ENCODE measurements at regions not wholly inside any gene's neighbourhood (a gene's known extent, or its start where the extent isn't known, plus 50 kb on each side); places are given as distances from the start of the nearest gene placed in this dataset.

- 0 out of 2 replicates have a peak, but pooled peaks cover 11% of the 10 kb centered on the region for H3K4me1 ChIP-seq (ENCODE audit: insufficient read depth, low read length)
- WGBS: 84% methylated on average over 9 of the region's 9 CpGs
These were observed 750.0 kb downstream of the TBC1D32 start for GRCh38 chr6:120584111-120584760.

GRCh38 chr6:120576061-120576460 lies 758.2 kb downstream of the TBC1D32 start:
- Histone ChIP-seq H3K9me3 (ENCODE audit: insufficient read depth, low read depth, low read length) (no peaks in the 10 kb centered on the region), H3K27ac (ENCODE audit: low read depth, low read length) (no peak overlapping the region), H3K4me3 (ENCODE audit: low read length) (no peak overlapping the region), H3K27me3 (ENCODE audit: insufficient read depth, low read length) (no peaks in the 10 kb centered on the region), H3K4me1 (ENCODE audit: insufficient read depth, low read length) (no peaks in the 10 kb centered on the region), H3K9ac (ENCODE audit: low read depth, low read length) (no peak overlapping the region), H3K36me3 (ENCODE audit: insufficient read depth, low read length) (no peaks in the 10 kb centered on the region)
- 97% methylated on average over 4 of the region's 4 CpGs for WGBS

More at GRCh38 chr6:120584111-120584760, 750.0 kb downstream of the TBC1D32 start:
- H3K9ac ChIP-seq (ENCODE audit: low read depth, low read length): no peak overlapping the region
- H3K27ac ChIP-seq (ENCODE audit: low read depth, low read length): no peak overlapping the region
- no peaks in the 10 kb centered on the region for H3K27me3 ChIP-seq (ENCODE audit: insufficient read depth, low read length)
- H3K4me3 ChIP-seq (ENCODE audit: low read length): no peak overlapping the region
- H3K9me3 ChIP-seq (ENCODE audit: insufficient read depth, low read depth, low read length): no peaks in the 10 kb centered on the region
- H3K36me3 ChIP-seq (ENCODE audit: insufficient read depth, low read length): no peaks in the 10 kb centered on the region

GRCh38 chr6:120569714-120570113 lies 764.6 kb downstream of the TBC1D32 start:
- Histone ChIP-seq H3K4me3 (ENCODE audit: low read length) (no peak overlapping the region), H3K9me3 (ENCODE audit: insufficient read depth, low read depth, low read length) (no peaks in the 10 kb centered on the region), H3K36me3 (ENCODE audit: insufficient read depth, low read length) (no peaks in the 10 kb centered on the region), H3K9ac (ENCODE audit: low read depth, low read length) (no peak overlapping the region), H3K4me1 (ENCODE audit: insufficient read depth, low read length) (no peaks in the 10 kb centered on the region), H3K27ac (ENCODE audit: low read depth, low read length) (no peak overlapping the region), H3K27me3 (ENCODE audit: insufficient read depth, low read length) (no peaks in the 10 kb centered on the region)
- 100% methylated on average over 1 of the region's 1 CpG for WGBS

- H3K9me3 ChIP-seq (ENCODE audit: insufficient read depth, low read depth, low read length): no peaks in the 10 kb centered on the region
- H3K27ac ChIP-seq (ENCODE audit: low read depth, low read length): no peak overlapping the region
- no peaks in the 10 kb centered on the region for H3K4me1 ChIP-seq (ENCODE audit: insufficient read depth, low read length)
- H3K4me3 ChIP-seq (ENCODE audit: low read length): no peak overlapping the region
- no peaks in the 10 kb centered on the region for H3K27me3 ChIP-seq (ENCODE audit: insufficient read depth, low read length)
- H3K36me3 ChIP-seq (ENCODE audit: insufficient read depth, low read length): no peaks in the 10 kb centered on the region
- no peak overlapping the region for H3K9ac ChIP-seq (ENCODE audit: low read depth, low read length)
- WGBS: 95% methylated on average over 3 of the region's 3 CpGs
These were observed 769.5 kb downstream of the TBC1D32 start for GRCh38 chr6:120564779-120565178.

- H3K4me3 ChIP-seq (ENCODE audit: low read length): no peak overlapping the region
- no peaks in the 10 kb centered on the region for H3K27me3 ChIP-seq (ENCODE audit: insufficient read depth, low read length)
- no peak overlapping the region for H3K27ac ChIP-seq (ENCODE audit: low read depth, low read length)
- no peak overlapping the region for H3K9ac ChIP-seq (ENCODE audit: low read depth, low read length)
- no peaks in the 10 kb centered on the region for H3K9me3 ChIP-seq (ENCODE audit: insufficient read depth, low read depth, low read length)
- H3K36me3 ChIP-seq (ENCODE audit: insufficient read depth, low read length): no peaks in the 10 kb centered on the region
- H3K4me1 ChIP-seq (ENCODE audit: insufficient read depth, low read length): no peaks in the 10 kb centered on the region
- WGBS: 100% methylated on average over 2 of the region's 2 CpGs
These were observed 776.0 kb downstream of the TBC1D32 start for GRCh38 chr6:120558294-120558693.

GRCh38 chr6:120557554-120557953 lies 776.7 kb downstream of the TBC1D32 start:
- H3K4me3 ChIP-seq (ENCODE audit: low read length): no peak overlapping the region
- H3K9ac ChIP-seq (ENCODE audit: low read depth, low read length): no peak overlapping the region
- no peaks in the 10 kb centered on the region for H3K4me1 ChIP-seq (ENCODE audit: insufficient read depth, low read length)
- H3K9me3 ChIP-seq (ENCODE audit: insufficient read depth, low read depth, low read length): no peaks in the 10 kb centered on the region
- no peaks in the 10 kb centered on the region for H3K36me3 ChIP-seq (ENCODE audit: insufficient read depth, low read length)
- no peak overlapping the region for H3K27ac ChIP-seq (ENCODE audit: low read depth, low read length)
- 36% methylated on average over 1 of the region's 3 CpGs for WGBS
- H3K27me3 ChIP-seq (ENCODE audit: insufficient read depth, low read length): no peaks in the 10 kb centered on the region

GRCh38 chr6:120556491-120556890 lies 777.8 kb downstream of the TBC1D32 start:
- Histone ChIP-seq H3K27ac (ENCODE audit: low read depth, low read length) (no peak overlapping the region), H3K4me1 (ENCODE audit: insufficient read depth, low read length) (no peaks in the 10 kb centered on the region), H3K27me3 (ENCODE audit: insufficient read depth, low read length) (no peaks in the 10 kb centered on the region), H3K36me3 (ENCODE audit: insufficient read depth, low read length) (no peaks in the 10 kb centered on the region), H3K9me3 (ENCODE audit: insufficient read depth, low read depth, low read length) (no peaks in the 10 kb centered on the region), H3K9ac (ENCODE audit: low read depth, low read length) (no peak overlapping the region), H3K4me3 (ENCODE audit: low read length) (no peak overlapping the region)
- WGBS: 100% methylated on average over 1 of the region's 1 CpG

GRCh38 chr6:120553353-120553752 lies 780.9 kb downstream of the TBC1D32 start:
- Histone ChIP-seq H3K9me3 (ENCODE audit: insufficient read depth, low read depth, low read length) (no peaks in the 10 kb centered on the region), H3K4me3 (ENCODE audit: low read length) (no peak overlapping the region), H3K4me1 (ENCODE audit: insufficient read depth, low read length) (no peaks in the 10 kb centered on the region), H3K27ac (ENCODE audit: low read depth, low read length) (no peak overlapping the region), H3K36me3 (ENCODE audit: insufficient read depth, low read length) (no peaks in the 10 kb centered on the region), H3K27me3 (ENCODE audit: insufficient read depth, low read length) (no peaks in the 10 kb centered on the region), H3K9ac (ENCODE audit: low read depth, low read length) (no peak overlapping the region)
- 100% methylated on average over 1 of the region's 4 CpGs for WGBS

GRCh38 chr6:120545353-120545752 lies 788.9 kb downstream of the TBC1D32 start:
- 89% methylated on average over 2 of the region's 2 CpGs for WGBS
- Histone ChIP-seq H3K27ac (ENCODE audit: low read depth, low read length) (no peak overlapping the region), H3K9me3 (ENCODE audit: insufficient read depth, low read depth, low read length) (no peaks in the 10 kb centered on the region), H3K4me1 (ENCODE audit: insufficient read depth, low read length) (no peaks in the 10 kb centered on the region), H3K36me3 (ENCODE audit: insufficient read depth, low read length) (no peaks in the 10 kb centered on the region), H3K27me3 (ENCODE audit: insufficient read depth, low read length) (no peaks in the 10 kb centered on the region), H3K9ac (ENCODE audit: low read depth, low read length) (no peak overlapping the region), H3K4me3 (ENCODE audit: low read length) (no peak overlapping the region)

GRCh38 chr6:120534954-120535353 lies 799.3 kb downstream of the TBC1D32 start:
- H3K4me1 ChIP-seq (ENCODE audit: insufficient read depth, low read length): no peaks in the 10 kb centered on the region
- no peaks in the 10 kb centered on the region for H3K27me3 ChIP-seq (ENCODE audit: insufficient read depth, low read length)

GRCh38 chr6:120526576-120526975 lies 807.7 kb downstream of the TBC1D32 start:
- Histone ChIP-seq H3K36me3 (ENCODE audit: insufficient read depth, low read length) (no peaks in the 10 kb centered on the region), H3K4me1 (ENCODE audit: insufficient read depth, low read length) (no peaks in the 10 kb centered on the region), H3K9me3 (ENCODE audit: insufficient read depth, low read depth, low read length) (no peaks in the 10 kb centered on the region), H3K27ac (ENCODE audit: low read depth, low read length) (no peak overlapping the region), H3K27me3 (ENCODE audit: insufficient read depth, low read length) (no peaks in the 10 kb centered on the region), H3K4me3 (ENCODE audit: low read length) (no peak overlapping the region), H3K9ac (ENCODE audit: low read depth, low read length) (no peak overlapping the region)
- WGBS: no CpG with 5 or more reads among the region's 2 CpGs

More at GRCh38 chr6:120534954-120535353, 799.3 kb downstream of the TBC1D32 start:
- no peak overlapping the region for H3K9ac ChIP-seq (ENCODE audit: low read depth, low read length)
- no peak overlapping the region for H3K4me3 ChIP-seq (ENCODE audit: low read length)
- no peaks in the 10 kb centered on the region for H3K9me3 ChIP-seq (ENCODE audit: insufficient read depth, low read depth, low read length)
- no peak overlapping the region for H3K27ac ChIP-seq (ENCODE audit: low read depth, low read length)
- H3K36me3 ChIP-seq (ENCODE audit: insufficient read depth, low read length): no peaks in the 10 kb centered on the region

GRCh38 chr6:120514544-120514943 lies 819.7 kb downstream of the TBC1D32 start:
- Histone ChIP-seq H3K4me3 (ENCODE audit: low read length) (no peak overlapping the region), H3K36me3 (ENCODE audit: insufficient read depth, low read length) (no peaks in the 10 kb centered on the region)
- 94% methylated on average over 1 of the region's 1 CpG for WGBS

More at GRCh38 chr6:120514544-120514943, 819.7 kb downstream of the TBC1D32 start:
- no peaks in the 10 kb centered on the region for H3K4me1 ChIP-seq (ENCODE audit: insufficient read depth, low read length)
- no peak overlapping the region for H3K27ac ChIP-seq (ENCODE audit: low read depth, low read length)
- no peaks in the 10 kb centered on the region for H3K27me3 ChIP-seq (ENCODE audit: insufficient read depth, low read length)
- H3K9me3 ChIP-seq (ENCODE audit: insufficient read depth, low read depth, low read length): 0 out of 2 replicates have a peak, but pooled peaks cover 5% of the 10 kb centered on the region
- no peak overlapping the region for H3K9ac ChIP-seq (ENCODE audit: low read depth, low read length)
